GM18870 (cell line): ENCODE measurements at regions not wholly inside any gene's neighbourhood (a gene's known extent, or its start where the extent isn't known, plus 50 kb on each side); places are given as distances from the start of the nearest gene placed in this dataset.

Experiments
- ATAC-seq: cut with Tn5 transposase; IDR thresholded peaks from one replicate; pipeline ENCODE4 v1.9.1; 2021; ENCODE audit warnings: moderate library complexity; ENCODE audit not compliant: unreplicated experiment

DNA sequence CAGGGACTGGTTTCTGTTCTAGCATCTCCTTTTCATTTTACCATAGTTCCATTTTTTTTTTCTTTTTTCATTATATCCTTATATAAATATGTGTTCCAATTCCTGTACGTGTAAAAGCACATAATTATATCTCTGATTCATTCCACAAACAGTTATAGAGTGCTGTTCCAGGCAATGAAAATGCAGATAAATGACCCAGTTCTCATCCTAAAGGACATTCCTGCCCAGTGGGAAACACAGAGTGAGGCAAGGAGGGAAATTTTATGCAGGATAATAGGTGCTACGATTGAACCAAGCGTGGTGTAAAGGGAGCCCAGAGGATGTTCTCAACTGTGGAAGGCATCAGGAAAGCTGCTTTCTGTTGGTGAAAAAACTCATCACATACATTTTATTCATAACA lies 408.1 kb downstream of the GATA3 start:
- ATAC-seq = no peak

- no peak for ATAC-seq
Measured at GRCh38 chr10:8463853-8464252, 409.4 kb downstream of the GATA3 start.

GRCh38 chr10:8468477-8468876 lies 414.0 kb downstream of the GATA3 start:
- no peak for ATAC-seq

DNA sequence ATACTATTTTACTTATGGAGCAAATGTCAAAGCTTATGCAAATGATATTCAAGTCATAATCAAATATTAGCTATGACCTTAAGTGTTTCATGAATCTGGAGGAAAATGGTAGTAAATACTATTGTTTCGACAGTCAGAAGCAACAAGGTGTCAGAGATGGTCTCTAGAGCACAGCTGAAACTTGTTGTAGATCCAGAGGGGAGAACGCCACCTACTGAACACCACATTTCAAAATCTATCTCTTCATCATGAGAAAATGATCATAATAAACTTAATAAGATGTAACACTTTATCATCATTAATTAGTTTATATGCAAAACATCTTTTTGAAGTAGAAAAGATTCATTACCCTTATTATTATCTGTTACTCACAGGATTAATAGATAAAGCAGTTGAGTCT lies 418.7 kb downstream of the GATA3 start:
- ATAC-seq = no peak

- ATAC-seq = no peak
Measured at GRCh38 chr10:8477300-8477699, 422.8 kb downstream of the GATA3 start.

DNA sequence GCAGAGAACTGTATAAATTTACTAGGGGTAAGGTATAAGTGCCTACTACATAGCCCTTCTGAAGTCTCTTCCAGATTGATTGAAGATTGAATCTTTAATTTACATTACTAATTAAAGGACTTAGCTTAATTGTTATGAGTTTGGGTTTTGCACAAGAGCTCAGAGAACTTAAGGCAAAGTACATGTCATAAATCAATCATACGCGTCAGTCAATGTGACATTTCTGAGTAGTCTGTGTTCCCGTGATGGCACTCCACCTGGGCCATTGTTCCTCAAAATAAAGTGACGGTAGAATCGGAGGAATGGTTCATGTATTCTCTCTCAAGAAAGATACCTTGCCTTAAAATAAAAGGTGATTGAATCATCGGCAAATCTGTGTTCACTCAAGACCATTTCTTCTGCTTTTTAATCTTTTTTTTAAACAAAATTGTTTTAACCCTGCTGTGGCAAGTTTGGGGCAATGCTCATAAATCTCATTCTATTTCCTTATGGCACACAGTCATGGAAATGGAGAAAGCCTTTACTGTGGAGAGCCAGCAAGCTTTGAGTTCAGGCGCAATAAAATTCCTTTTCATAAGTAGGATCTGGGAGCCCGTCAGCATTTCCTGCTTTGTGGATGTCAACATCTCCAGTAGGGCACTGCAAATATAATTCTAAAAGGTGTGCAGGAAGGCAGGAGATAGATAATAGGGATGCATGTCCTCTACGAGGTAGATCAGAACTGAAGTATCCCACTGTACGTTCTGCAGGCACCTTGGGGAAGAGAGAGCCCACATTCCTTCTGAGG lies 427.4 kb downstream of the GATA3 start:
- ATAC-seq = no peak

DNA sequence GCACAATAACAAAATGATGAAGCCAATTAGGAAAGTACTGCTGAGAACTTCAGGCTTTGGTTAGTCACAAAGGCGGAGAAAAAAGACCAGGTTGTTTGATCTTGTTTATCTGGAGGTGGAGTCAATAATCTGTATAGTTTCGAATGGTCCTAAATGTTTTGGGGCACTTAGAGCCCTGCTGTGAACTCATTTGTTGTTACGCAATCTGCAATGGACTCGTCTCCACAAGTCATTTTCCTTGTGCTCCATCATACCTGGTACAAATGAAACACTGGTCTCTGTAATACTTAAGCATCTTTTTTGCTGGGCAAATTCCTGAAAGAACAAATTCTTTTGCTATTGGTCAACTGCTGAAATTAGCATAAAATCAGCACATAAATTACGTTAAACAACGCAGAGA lies 430.5 kb downstream of the GATA3 start:
- ATAC-seq = no peak

DNA sequence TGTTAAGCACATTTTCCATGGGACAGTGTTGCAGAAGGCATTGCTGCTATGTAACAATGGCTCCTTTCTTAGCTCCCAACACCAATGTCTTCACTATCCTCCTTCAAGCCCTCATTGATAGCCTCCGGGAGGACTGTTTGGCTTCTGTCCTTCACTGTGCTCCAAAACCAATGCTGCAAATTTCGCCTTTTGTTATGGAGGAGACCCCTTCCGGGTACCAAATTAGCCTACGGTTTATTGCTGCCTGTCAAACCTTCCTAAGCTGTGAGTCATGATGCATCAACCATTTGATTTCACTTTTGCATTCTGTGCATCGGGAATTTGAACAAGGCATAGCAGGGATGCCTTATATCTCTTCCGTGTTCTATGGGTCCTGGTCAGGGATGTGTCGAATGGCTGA lies 432.9 kb downstream of the GATA3 start:
- ATAC-seq = no peak

- no peak for ATAC-seq
Measured at GRCh38 chr10:8489232-8489631, 434.7 kb downstream of the GATA3 start.

- ATAC-seq = no peak
Measured at GRCh38 chr10:8489823-8490222, 435.3 kb downstream of the GATA3 start.

GRCh38 chr10:8498290-8498689 lies 443.8 kb downstream of the GATA3 start:
- ATAC-seq = no peak

DNA sequence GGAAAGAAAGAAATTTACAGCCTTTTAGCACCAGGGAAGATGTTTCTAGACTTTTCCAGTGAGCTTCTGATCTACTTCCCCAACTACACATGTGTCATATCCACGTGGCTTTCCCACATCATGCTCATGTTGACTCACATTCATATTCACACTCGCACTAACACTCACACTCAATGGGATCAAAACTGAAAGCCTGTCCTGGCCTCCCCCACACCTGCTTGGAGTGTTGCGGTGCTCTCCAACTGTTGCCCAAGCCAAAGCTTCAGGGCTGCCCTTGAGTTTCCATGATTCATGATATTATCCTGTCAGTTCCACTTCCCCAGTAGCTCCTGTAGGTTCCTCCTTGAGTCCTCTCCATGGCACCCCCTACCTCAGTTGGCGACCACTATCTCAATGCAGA lies 444.4 kb downstream of the GATA3 start:
- no peak for ATAC-seq

GRCh38 chr10:8499312-8499711 lies 444.8 kb downstream of the GATA3 start:
- no peak for ATAC-seq

DNA sequence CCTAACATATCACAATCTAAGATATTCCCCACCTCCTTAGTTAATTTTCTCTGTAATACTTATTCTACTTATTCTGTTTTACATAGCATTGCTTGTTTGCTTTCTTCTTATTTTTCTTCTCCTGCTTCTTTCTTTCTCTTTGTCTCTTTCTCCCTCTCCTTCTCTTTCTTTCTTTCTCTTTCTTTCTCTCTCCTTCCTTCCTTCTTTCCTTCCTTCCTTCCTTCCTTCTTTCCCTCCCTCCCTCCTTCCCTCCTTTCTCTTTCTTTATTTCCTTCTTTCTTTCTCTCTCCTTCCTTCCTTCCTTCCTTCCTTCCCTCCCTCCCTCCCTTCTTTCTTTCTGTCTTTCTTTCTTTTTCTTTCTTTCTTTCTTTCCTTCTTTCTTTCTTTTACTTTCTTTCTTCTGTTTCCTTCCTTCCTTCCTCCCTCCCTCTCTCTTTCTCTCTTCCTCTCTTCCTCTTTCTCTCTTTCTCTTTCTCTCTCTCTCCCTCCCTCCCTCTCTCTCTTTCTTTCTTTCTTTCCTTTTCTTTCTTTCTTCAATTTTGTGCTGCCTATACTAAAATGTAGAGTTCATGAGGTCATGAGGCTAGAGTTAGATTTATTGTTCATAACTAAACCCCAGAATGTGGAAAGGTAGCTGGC lies 445.4 kb downstream of the GATA3 start:
- ATAC-seq = no peak

- ATAC-seq = no peak
Measured at GRCh38 chr10:8502573-8502972, 448.1 kb downstream of the GATA3 start.

DNA sequence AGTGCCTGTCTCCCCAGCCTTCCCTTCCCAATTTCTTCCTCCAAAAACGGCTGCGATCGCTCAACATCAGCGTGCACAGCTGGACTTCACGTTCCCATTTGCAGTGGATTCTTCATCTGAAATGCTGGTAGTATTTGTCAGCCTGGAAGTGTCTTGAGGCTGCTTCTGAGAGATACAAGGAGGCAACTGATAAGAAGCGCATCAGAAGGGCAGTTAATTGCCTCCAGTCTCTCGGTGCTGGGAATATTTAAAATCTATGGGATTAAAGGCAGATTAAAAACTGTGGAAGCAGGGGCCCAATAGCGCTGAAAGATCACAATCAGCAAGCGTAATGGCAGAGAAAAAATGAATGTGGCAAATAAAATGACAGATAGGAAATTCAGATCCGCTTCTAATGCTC lies 450.0 kb downstream of the GATA3 start:
- ATAC-seq = no peak

DNA sequence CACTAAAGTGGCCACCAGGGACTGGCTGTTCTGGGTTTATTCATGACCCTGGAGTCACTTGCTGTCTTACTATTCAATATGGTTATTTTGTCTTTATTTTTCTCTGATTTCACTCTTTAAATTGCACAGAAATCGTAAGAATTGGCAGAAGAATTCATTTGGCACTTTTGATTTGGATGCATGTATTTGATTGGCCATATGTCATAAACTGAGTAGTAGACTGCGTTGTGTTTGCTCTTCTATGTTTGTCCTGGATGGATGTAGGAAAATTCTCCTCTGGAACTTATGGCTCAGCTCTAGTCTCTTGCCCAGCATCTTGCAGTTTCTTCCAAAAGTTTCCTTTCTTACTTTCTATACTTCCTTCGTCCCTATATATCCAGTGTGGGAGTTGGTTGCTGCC lies 452.7 kb downstream of the GATA3 start:
- ATAC-seq = no peak

DNA sequence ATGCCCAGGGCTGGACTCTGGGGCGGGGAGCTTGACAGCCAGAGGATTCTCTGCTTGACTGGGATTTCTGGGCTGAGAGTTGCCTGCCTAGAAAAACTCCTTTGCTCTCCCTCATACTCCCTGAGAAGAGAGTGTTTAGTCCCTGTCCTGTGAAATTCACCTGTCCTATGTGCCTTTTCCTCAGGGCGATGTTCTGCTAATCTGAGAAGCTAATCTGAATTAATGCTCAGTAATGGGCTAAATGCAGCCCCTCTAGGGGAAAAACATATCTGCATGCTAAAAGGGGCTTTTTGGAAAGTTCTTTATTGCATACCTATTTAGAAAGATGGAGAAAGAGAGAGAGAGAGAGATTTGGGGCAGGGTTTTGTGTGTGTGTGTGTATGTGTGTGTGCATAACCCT lies 454.4 kb downstream of the GATA3 start:
- no peak for ATAC-seq

DNA sequence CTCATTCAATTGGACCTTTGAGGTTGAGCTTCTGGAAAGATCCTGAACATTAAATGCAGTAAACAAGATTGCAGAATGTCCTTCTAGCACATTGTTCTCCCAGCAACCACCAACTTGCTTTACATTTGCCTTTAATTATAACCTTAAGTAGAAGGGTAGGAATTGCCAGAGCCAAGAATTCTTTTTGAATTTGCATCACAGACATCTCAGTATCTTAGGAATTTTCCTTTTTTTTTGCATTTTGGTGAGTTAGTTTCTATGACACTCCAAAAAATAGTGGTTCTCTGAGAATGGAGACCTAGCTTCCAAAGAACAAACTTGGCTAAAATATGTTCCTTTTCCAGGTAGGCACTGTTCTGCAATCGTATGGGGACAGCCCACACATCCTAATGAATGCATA lies 456.0 kb downstream of the GATA3 start:
- no peak for ATAC-seq

- ATAC-seq = no peak
Measured at GRCh38 chr10:8511026-8511425, 456.5 kb downstream of the GATA3 start.

DNA sequence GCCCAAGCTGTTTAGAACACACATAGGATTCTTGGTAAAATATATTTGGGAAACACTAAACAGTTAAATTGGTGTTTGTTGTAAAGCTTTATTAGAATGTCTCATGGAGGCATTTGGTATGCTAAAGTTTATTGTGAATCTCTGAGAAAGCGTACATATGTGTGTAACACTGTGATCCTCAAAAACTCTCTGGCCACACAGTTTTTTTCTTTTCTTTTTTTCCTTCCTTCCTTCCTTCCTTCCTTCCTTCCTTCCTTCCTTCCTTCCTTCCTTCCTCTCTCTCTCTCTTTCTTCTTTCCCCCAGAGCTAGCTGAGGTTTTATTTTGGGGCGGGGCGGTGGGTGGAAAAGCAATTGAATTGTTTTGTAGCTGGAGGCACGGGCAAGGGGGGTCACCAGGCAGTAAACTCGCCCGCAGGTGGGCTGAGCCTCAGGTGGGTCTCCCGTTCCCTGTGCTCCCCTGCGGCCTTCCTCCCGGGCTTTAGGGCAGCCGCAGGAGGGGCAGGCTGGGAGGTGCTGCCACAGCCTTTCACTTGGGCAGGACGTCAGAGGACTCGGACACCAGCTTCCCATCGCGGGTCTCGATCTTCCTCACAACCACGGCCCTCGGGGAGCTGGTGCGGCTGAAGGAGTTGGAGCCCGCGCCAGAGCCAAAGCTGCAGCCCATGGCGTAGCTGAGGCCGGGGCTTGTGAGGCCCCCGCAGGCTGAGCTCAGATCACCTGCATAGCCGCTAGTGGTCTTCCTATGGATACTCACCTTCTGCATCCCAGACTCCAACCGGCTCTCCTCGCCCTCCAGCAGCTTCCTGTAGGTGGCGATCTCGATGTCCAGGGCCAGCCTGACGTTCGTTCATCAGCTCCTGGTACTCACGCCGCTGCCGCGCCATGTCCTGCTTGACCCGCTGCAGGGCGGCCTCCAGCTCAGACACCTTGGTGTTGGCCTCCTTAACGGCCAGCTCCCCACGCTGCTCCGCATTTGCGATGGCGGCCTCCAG lies 459.0 kb downstream of the GATA3 start:
- ATAC-seq = no peak

DNA sequence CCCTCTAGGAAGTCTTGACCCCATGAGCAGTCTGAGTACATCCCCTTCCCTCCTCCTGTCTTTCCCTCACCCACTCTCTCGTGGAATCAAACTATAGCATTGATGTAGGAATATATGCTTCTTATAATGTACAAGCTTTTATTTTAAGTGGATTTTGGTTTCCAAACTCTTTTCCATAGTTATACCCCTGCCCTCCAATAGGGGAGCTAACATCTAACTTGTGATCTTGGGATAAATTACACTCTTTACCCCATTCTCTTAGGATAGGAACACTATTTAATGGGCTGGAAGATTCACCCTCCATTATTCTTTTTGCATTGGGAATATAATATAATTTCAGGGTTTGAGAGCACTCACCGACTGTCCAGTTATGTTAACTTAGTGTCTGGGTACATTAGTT lies 465.9 kb downstream of the GATA3 start:
- no peak for ATAC-seq
